Left lung (tissue), 4 donors: ENCODE measurements at regions not wholly inside any gene's neighbourhood (a gene's known extent, or its start where the extent isn't known, plus 50 kb on each side); places are given as distances from the start of the nearest gene placed in this dataset.

Source experiments
- ATAC-seq: fragments of 200-7000 bp; cut with Tn5 transposase; one replicate; pipeline ENCODE4 v1.9.1; 2020; ENCODE audit warnings: moderate library complexity
- DNase-seq, 4 donors: peaks; one replicate each; pipeline ENCODE4 v3.0.0-alpha.2; 2013 to 2020
- H3K27ac ChIP-seq, 2 donors: fragments of 200-600 bp; sonication (generic) in 1 of 2; one replicate each; pipeline versions ENCODE4 v1.5.0 to v1.8.0; 2020 to 2021
- H3K27me3 ChIP-seq, 2 donors: fragments of 200-600 bp; sonication (generic) in 1 of 2; one replicate each; pipeline versions ENCODE4 v1.5.0 to v1.8.0; 2020 to 2021
- H3K36me3 ChIP-seq, 2 donors: fragments of 200-600 bp; sonication (generic) in 1 of 2; one replicate each; pipeline versions ENCODE4 v1.5.0 to v1.8.0; 2020 to 2021
- H3K4me1 ChIP-seq, 2 donors: fragments of 200-600 bp; one replicate each; pipeline ENCODE4 v1.8.0; 2021
- H3K4me3 ChIP-seq, 2 donors: fragments of 200-600 bp; sonication (generic) in 1 of 2; one replicate each; pipeline versions ENCODE4 v1.5.0 to v1.8.0; 2020 to 2021; ENCODE audit warnings: mild to moderate bottlenecking in 1 of 2
- H3K9me3 ChIP-seq, 2 donors: fragments of 200-600 bp; sonication (generic) in 1 of 2; one replicate each; pipeline versions ENCODE4 v1.5.0 to v1.8.0; 2020 to 2021
- CTCF ChIP-seq, 2 donors: fragments of 200-600 bp; sonication (generic) in 1 of 2; IDR thresholded peaks; one replicate each; pipeline versions ENCODE4 v1.5.0 to v1.8.0; 2021; ENCODE audit warnings: antibody characterized with exemption in 2 of 2
- intact Hi-C, 2 donors: fragments of 100-400 bp; cut with DNase I; formaldehyde crosslinking; loops; one replicate each; pipeline versions ENCODE4 v1.11.2 to v1.14.2; 2022
- donor health status: DM: no; HTN: yes; CAD: no.
- donor health status: DM: no; HTN: no; CAD: no.

GRCh38 chrX:7552760-7553159 lies 290.2 kb upstream of the VCX start:
- no peaks in the 10 kb centered on the region for H3K27me3 ChIP-seq
- H3K4me1 ChIP-seq, result no peaks in the 10 kb centered on the region
- no peaks in the 10 kb centered on the region for H3K9me3 ChIP-seq
- no peak overlapping the region for H3K27ac ChIP-seq
- no peak for TF ChIP-seq CTCF (IDR thresholded peaks at IDR 0.05)
- intact Hi-C loops, result no loop called here
- no peaks in the 10 kb centered on the region for H3K36me3 ChIP-seq
- H3K4me3 ChIP-seq, result no peak overlapping the region
- no peak for DNase-seq
- ATAC-seq, result no peak

- no peak for TF ChIP-seq CTCF (IDR thresholded peaks at IDR 0.05)
- no peaks in the 10 kb centered on the region for H3K36me3 ChIP-seq
- H3K27me3 ChIP-seq, result no peaks in the 10 kb centered on the region
- H3K4me3 ChIP-seq, result no peak overlapping the region
- peak in 1 of 4 donors; percentile 18 for DNase-seq
- H3K27ac ChIP-seq, result no peak overlapping the region
- intact Hi-C loops, result no loop called here
- no peaks in the 10 kb centered on the region for H3K4me1 ChIP-seq
- no peaks in the 10 kb centered on the region for H3K9me3 ChIP-seq
- no peak for ATAC-seq
Measured at GRCh38 chrX:7546551-7547080, 296.4 kb upstream of the VCX start.

- ATAC-seq (no peak), DNase-seq (no peak)
- no peak overlapping the region for H3K4me3 ChIP-seq
- no peak overlapping the region for H3K27ac ChIP-seq
- no peak for TF ChIP-seq CTCF (IDR thresholded peaks at IDR 0.05)
- H3K27me3 ChIP-seq, result no peaks in the 10 kb centered on the region
- no peaks in the 10 kb centered on the region for H3K4me1 ChIP-seq
- intact Hi-C loops, result no loop called here
- no peaks in the 10 kb centered on the region for H3K36me3 ChIP-seq
- no peaks in the 10 kb centered on the region for H3K9me3 ChIP-seq
Measured at GRCh38 chrX:7545564-7545963, 297.4 kb upstream of the VCX start.

- DNase-seq, result no peak
- Histone ChIP-seq H3K4me1 (no peaks in the 10 kb centered on the region), H3K27ac (no peak overlapping the region), H3K9me3 (no peaks in the 10 kb centered on the region), H3K27me3 (no peaks in the 10 kb centered on the region), H3K4me3 (no peak overlapping the region), H3K36me3 (no peaks in the 10 kb centered on the region)
- TF ChIP-seq CTCF (IDR thresholded peaks at IDR 0.05), result no peak
- intact Hi-C loops, result no loop called here
- ATAC-seq, result no peak
Measured at GRCh38 chrX:7542587-7543380, 300.2 kb upstream of the VCX start.

GRCh38 chrX:7522860-7523259 lies 320.1 kb upstream of the VCX start:
- DNase-seq (no peak), ATAC-seq (no peak)
- H3K4me3 ChIP-seq, result no peak overlapping the region
- no peaks in the 10 kb centered on the region for H3K4me1 ChIP-seq
- no peaks in the 10 kb centered on the region for H3K9me3 ChIP-seq
- TF ChIP-seq CTCF (IDR thresholded peaks at IDR 0.05), result no peak
- intact Hi-C loops, result no loop called here
- H3K36me3 ChIP-seq, result no peaks in the 10 kb centered on the region
- no peak overlapping the region for H3K27ac ChIP-seq
- no peaks in the 10 kb centered on the region for H3K27me3 ChIP-seq
